GM12864 (cell line): ENCODE measurements at regions not wholly inside any gene's neighbourhood (a gene's known extent, or its start where the extent isn't known, plus 50 kb on each side); places are given as distances from the start of the nearest gene placed in this dataset.
A peak's percentile ranks its signal among the peaks of the same experiment; 100 is the strongest.

Experiments
- DNase-seq: peaks from one replicate; pipeline ENCODE4 v3.0.0-alpha.2; 2011; ENCODE audit warnings: low read depth
- H3K4me3 ChIP-seq: 2 replicates; pipeline ENCODE4 v1.5.1; 2011; ENCODE audit warnings: mild to moderate bottlenecking, low read depth, low read length, control low read depth
- CTCF ChIP-seq: IDR thresholded peaks from 2 replicates; pipeline ENCODE4 v1.5.1; 2011; ENCODE audit warnings: low read depth, mild to moderate bottlenecking, moderate library complexity, low read length, control low read depth, inconsistent platforms; ENCODE audit errors: missing control alignments

- DNase-seq: no peak
- TF ChIP-seq CTCF: no peak
These were observed 59.3 kb upstream of the MLN start for GRCh38 chr6:33863084-33863483.

GRCh38 chr6:33862536-33862935 lies 58.7 kb upstream of the MLN start:
- no peak overlapping the region for H3K4me3 ChIP-seq
- no peak for TF ChIP-seq CTCF
- DNase-seq: no peak

More at GRCh38 chr6:33863084-33863483, 59.3 kb upstream of the MLN start:
- no peak overlapping the region for H3K4me3 ChIP-seq

GRCh38 chr6:33861722-33862121 lies 57.9 kb upstream of the MLN start:
- TF ChIP-seq CTCF: no peak
- no peak overlapping the region for H3K4me3 ChIP-seq
- DNase-seq: no peak

GRCh38 chr6:33860706-33861474 lies 57.1 kb upstream of the MLN start:
- peak; percentile 77 for DNase-seq
- H3K4me3 ChIP-seq: no peak overlapping the region
- no peak for TF ChIP-seq CTCF

- no peak overlapping the region for H3K4me3 ChIP-seq
- TF ChIP-seq CTCF: no peak
- DNase-seq: no peak
These were observed 56.2 kb upstream of the MLN start for GRCh38 chr6:33860006-33860405.

GRCh38 chr6:33858804-33859505 lies 55.2 kb upstream of the MLN start:
- H3K4me3 ChIP-seq: no peak overlapping the region
- no peak for TF ChIP-seq CTCF
- no peak for DNase-seq
